ENCODE measurements at regions not wholly inside any gene's neighbourhood (a gene's known extent, or its start where the extent isn't known, plus 50 kb on each side); places are given as distances from the start of the nearest gene placed in this dataset.

GRCh38 chr2:208648368-208648767 is 241.8 kb downstream of the PTH2R start:
- TF ChIP-seq, protein P1, sequence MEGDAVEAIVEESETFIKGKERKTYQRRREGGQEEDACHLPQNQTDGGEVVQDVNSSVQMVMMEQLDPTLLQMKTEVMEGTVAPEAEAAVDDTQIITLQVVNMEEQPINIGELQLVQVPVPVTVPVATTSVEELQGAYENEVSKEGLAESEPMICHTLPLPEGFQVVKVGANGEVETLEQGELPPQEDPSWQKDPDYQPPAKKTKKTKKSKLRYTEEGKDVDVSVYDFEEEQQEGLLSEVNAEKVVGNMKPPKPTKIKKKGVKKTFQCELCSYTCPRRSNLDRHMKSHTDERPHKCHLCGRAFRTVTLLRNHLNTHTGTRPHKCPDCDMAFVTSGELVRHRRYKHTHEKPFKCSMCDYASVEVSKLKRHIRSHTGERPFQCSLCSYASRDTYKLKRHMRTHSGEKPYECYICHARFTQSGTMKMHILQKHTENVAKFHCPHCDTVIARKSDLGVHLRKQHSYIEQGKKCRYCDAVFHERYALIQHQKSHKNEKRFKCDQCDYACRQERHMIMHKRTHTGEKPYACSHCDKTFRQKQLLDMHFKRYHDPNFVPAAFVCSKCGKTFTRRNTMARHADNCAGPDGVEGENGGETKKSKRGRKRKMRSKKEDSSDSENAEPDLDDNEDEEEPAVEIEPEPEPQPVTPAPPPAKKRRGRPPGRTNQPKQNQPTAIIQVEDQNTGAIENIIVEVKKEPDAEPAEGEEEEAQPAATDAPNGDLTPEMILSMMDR (IDR thresholded peaks at IDR 0.05; ENCODE audit: low read depth, low read length, missing control alignments), result no peak
- DNase-seq (ENCODE audit: low read depth), result no peak
- H3K4me3 ChIP-seq (ENCODE audit: low read depth, low read length), result no peak overlapping the region

DNA sequence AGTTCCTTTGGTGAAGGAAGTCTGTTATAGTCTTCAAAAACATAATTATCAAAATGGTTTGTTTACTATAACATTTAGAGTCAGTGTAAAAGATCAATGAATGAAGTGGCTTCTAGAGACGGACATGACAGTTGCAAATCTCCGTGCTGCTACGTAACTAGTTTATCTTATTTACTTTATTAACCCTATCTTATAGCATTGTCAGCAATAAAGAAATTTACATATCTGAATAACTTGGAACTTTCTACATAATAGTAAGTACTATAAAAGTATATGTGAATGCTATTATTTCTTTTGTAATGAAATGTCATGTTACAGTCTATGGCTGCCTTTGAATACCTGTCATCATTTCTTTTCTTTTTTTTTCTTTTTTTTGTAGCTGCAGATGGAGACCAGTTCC is 246.8 kb downstream of the PTH2R start:
- H3K4me3 ChIP-seq (ENCODE audit: low read depth, low read length), result no peak overlapping the region
- TF ChIP-seq, protein P1 (IDR thresholded peaks at IDR 0.05; ENCODE audit: low read depth, low read length, missing control alignments), result no peak
- DNase-seq (ENCODE audit: low read depth), result no peak

DNA sequence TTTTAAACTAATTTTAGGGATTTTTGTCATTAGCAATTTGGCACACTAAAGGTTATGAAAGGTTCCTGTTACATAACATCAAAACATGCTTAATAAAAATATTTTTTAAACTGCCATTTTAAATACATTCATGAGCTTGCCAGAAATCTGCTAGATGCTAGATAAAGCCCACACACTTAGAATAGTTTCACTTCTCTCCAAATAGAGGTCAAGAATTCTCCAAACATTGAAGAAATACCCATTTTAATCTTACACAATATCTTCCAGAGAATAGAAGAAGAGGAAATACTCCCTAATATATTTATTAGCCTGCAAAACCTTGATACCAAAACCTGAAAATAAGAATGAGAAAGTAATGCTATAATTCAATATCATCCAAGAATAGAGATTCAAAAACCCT is 247.5 kb downstream of the PTH2R start:
- TF ChIP-seq, protein P1 (IDR thresholded peaks at IDR 0.05; ENCODE audit: low read depth, low read length, missing control alignments), result no peak
- no peak overlapping the region for H3K4me3 ChIP-seq (ENCODE audit: low read depth, low read length)
- no peak for DNase-seq (ENCODE audit: low read depth)

- DNase-seq (ENCODE audit: low read depth), result no peak
- H3K4me3 ChIP-seq (ENCODE audit: low read depth, low read length), result no peak overlapping the region
- TF ChIP-seq, protein P1 (IDR thresholded peaks at IDR 0.05; ENCODE audit: low read depth, low read length, missing control alignments), result peak; percentile 18
These were observed 250.9 kb downstream of the PTH2R start for GRCh38 chr2:208657468-208657867.

GRCh38 chr2:208669394-208669793 is 262.8 kb downstream of the PTH2R start:
- TF ChIP-seq, protein P1 (IDR thresholded peaks at IDR 0.05; ENCODE audit: low read depth, low read length, missing control alignments), result no peak
- H3K4me3 ChIP-seq (ENCODE audit: low read depth, low read length), result no peak overlapping the region
- no peak for DNase-seq (ENCODE audit: low read depth)

GRCh38 chr2:208671284-208671683 is 264.7 kb downstream of the PTH2R start:
- TF ChIP-seq, protein P1 (IDR thresholded peaks at IDR 0.05; ENCODE audit: low read depth, low read length, missing control alignments), result no peak
- DNase-seq (ENCODE audit: low read depth), result no peak
- no peak overlapping the region for H3K4me3 ChIP-seq (ENCODE audit: low read depth, low read length)

GRCh38 chr2:208671886-208672680 is 265.5 kb downstream of the PTH2R start:
- TF ChIP-seq, protein P1 (IDR thresholded peaks at IDR 0.05; ENCODE audit: low read depth, low read length, missing control alignments), result no peak

More at GRCh38 chr2:208671886-208672680, 265.5 kb downstream of the PTH2R start:
- H3K4me3 ChIP-seq (ENCODE audit: low read depth, low read length), result no peak overlapping the region
- no peak for DNase-seq (ENCODE audit: low read depth)
